SW 1271 (cell line): ENCODE measurements at regions not wholly inside any gene's neighbourhood (a gene's known extent, or its start where the extent isn't known, plus 50 kb on each side); places are given as distances from the start of the nearest gene placed in this dataset.

ENCODE experiments used
- DNase-seq, 2 experiments: peaks; one replicate each; lab custom pipeline; 2025; lab: John Stamatoyannopoulos, UW

GRCh38 chr3:94512876-94513275 is 450.0 kb downstream of the NSUN3 start:
- DNase-seq: no peak

GRCh38 chr3:94513600-94513999 is 450.7 kb downstream of the NSUN3 start:
- no peak for DNase-seq

- no peak for DNase-seq
These were observed 453.1 kb downstream of the NSUN3 start for GRCh38 chr3:94515983-94516382.

- DNase-seq: no peak
These were observed 457.5 kb downstream of the NSUN3 start for GRCh38 chr3:94520364-94520763.

- DNase-seq: peak in 1 of 2 experiments; percentile 5
These were observed 459.6 kb downstream of the NSUN3 start for GRCh38 chr3:94522488-94522887.

GRCh38 chr3:94524102-94524919 is 461.4 kb downstream of the NSUN3 start:
- DNase-seq: no peak

GRCh38 chr3:94525043-94525442 is 462.2 kb downstream of the NSUN3 start:
- no peak for DNase-seq

- DNase-seq: no peak
These were observed 467.0 kb downstream of the NSUN3 start for GRCh38 chr3:94529816-94530215.

GRCh38 chr3:94532951-94533350 is 470.1 kb downstream of the NSUN3 start:
- no peak for DNase-seq

- DNase-seq: no peak
These were observed 477.1 kb downstream of the NSUN3 start for GRCh38 chr3:94539937-94540336.

- no peak for DNase-seq
These were observed 480.3 kb downstream of the NSUN3 start for GRCh38 chr3:94543161-94543560.

- DNase-seq: no peak
These were observed 481.4 kb downstream of the NSUN3 start for GRCh38 chr3:94544131-94544789.

GRCh38 chr3:94548581-94549316 is 485.9 kb downstream of the NSUN3 start:
- no peak for DNase-seq

GRCh38 chr3:94561094-94561493 is 498.2 kb downstream of the NSUN3 start:
- no peak for DNase-seq

- no peak for DNase-seq
These were observed 501.4 kb downstream of the NSUN3 start for GRCh38 chr3:94564247-94564646.

- DNase-seq: no peak
These were observed 505.2 kb downstream of the NSUN3 start for GRCh38 chr3:94568041-94568440.

- DNase-seq: no peak
These were observed 510.5 kb downstream of the NSUN3 start for GRCh38 chr3:94573337-94573736.

- no peak for DNase-seq
These were observed 524.4 kb downstream of the NSUN3 start for GRCh38 chr3:94587291-94587690.

- DNase-seq: no peak
These were observed 530.8 kb downstream of the NSUN3 start for GRCh38 chr3:94593526-94594150.

GRCh38 chr3:94596141-94596540 is 533.3 kb downstream of the NSUN3 start:
- DNase-seq: no peak

- DNase-seq: no peak
These were observed 534.2 kb downstream of the NSUN3 start for GRCh38 chr3:94596887-94597566.

- no peak for DNase-seq
These were observed 544.9 kb downstream of the NSUN3 start for GRCh38 chr3:94607778-94608177.
